Panc1 (cell line): ENCODE measurements at regions not wholly inside any gene's neighbourhood (a gene's known extent, or its start where the extent isn't known, plus 50 kb on each side); places are given as distances from the start of the nearest gene placed in this dataset.

ENCODE experiments used
- ATAC-seq: fragments of 200-7000 bp; cut with Tn5 transposase; 2 replicates; pipeline ENCODE4 v1.9.1; 2020; ENCODE audit warnings: mild to moderate bottlenecking, moderate library complexity
- BruUV-seq: library from RNA; stranded (reverse); fragments of 400-500 nt; replicated peaks from 2 replicates; lab custom pipeline; 2021; lab: Mats Ljungman, UMichigan
- CTCF ChIA-PET: fragments of 300-600 bp; sonication (Branson Sonifier 250); formaldehyde crosslinking; loops from one replicate; lab custom pipeline; 2022; ENCODE audit warnings: antibody characterized with exemption; lab: Charles Lee
- POLR2A ChIA-PET: fragments of 300-600 bp; sonication (Branson Sonifier 250); formaldehyde crosslinking; loops from one replicate; lab custom pipeline; 2022; ENCODE audit warnings: antibody characterized with exemption; lab: Charles Lee
- DNase-seq: peaks from one replicate; pipeline ENCODE4 v3.0.0-alpha.2; 2010; ENCODE audit warnings: low read depth, low spot score
- H3K27ac ChIP-seq: 2 replicates; pipeline ENCODE4 v1.5.1; 2011; ENCODE audit warnings: mild to moderate bottlenecking, low read length, inconsistent platforms
- H3K27me3 ChIP-seq: fragments of 200-500 bp; sonication (Bioruptor generic); 2 replicates; pipeline ENCODE4 v1.6.0; 2014; ENCODE audit warnings: low read length, inconsistent platforms; ENCODE audit not compliant: control insufficient read depth, insufficient read depth
- H3K36me3 ChIP-seq: fragments of 200-500 bp; sonication (Bioruptor generic); 2 replicates; pipeline ENCODE4 v1.5.1; 2014; ENCODE audit warnings: inconsistent platforms, mild to moderate bottlenecking, low read length, moderate library complexity; ENCODE audit not compliant: control insufficient read depth, insufficient read depth
- H3K4me1 ChIP-seq: 2 replicates; pipeline ENCODE4 v1.5.1; 2011; ENCODE audit warnings: inconsistent platforms, mild to moderate bottlenecking, low read length, moderate library complexity; ENCODE audit not compliant: control insufficient read depth, insufficient read depth
- H3K4me3 ChIP-seq, 2 experiments: 2 replicates each; pipeline ENCODE4 v1.5.1; 2011 to 2012; ENCODE audit warnings: low read depth in 2 of 2, low read length in 2 of 2, mild to moderate bottlenecking in 2 of 2, inconsistent platforms in 1 of 2, moderate library complexity in 1 of 2
- H3K9me3 ChIP-seq: fragments of 200-500 bp; sonication (Bioruptor generic); 2 replicates; pipeline ENCODE4 v1.5.1; 2014; ENCODE audit warnings: low read depth, mild to moderate bottlenecking, inconsistent platforms, low read length, moderate library complexity; ENCODE audit not compliant: control insufficient read depth, insufficient read depth
- CTCF ChIP-seq: fragments of 450-650 bp; IDR thresholded peaks from 2 replicates; pipeline ENCODE4 v1.5.1; 2017; ENCODE audit warnings: mild to moderate bottlenecking
- POLR2AphosphoS5 ChIP-seq: IDR thresholded peaks from 2 replicates; pipeline ENCODE4 v1.6.1; 2012; ENCODE audit warnings: mild to moderate bottlenecking, low read depth, low read length, moderate library complexity
- REST ChIP-seq, 2 experiments: IDR thresholded peaks; 2 replicates each; pipeline ENCODE4 v1.6.1; 2011 to 2012; ENCODE audit warnings: low read depth in 2 of 2, control low read depth in 1 of 2, low read length in 1 of 2, mild to moderate bottlenecking in 1 of 2, moderate library complexity in 1 of 2; ENCODE audit not compliant: insufficient read depth in 1 of 2
- SIN3A ChIP-seq: IDR thresholded peaks from 2 replicates; pipeline ENCODE4 v1.6.1; 2012; ENCODE audit warnings: low read depth, mild to moderate bottlenecking, low read length, moderate library complexity, borderline replicate concordance; ENCODE audit not compliant: insufficient read depth
- TCF7L2 ChIP-seq: IDR thresholded peaks from 2 replicates; pipeline ENCODE4 v1.6.1; 2011; ENCODE audit warnings: mild to moderate bottlenecking, low read depth, low read length, inconsistent platforms
- in situ Hi-C: cut with HindIII; loops from 2 replicates; pipeline ENCODE4 v1.10.0; 2016; ENCODE audit warnings: low sequenced_read_pairs, low pct_unique_long_range_greater_than_20kb
- intact Hi-C: fragments of 100-400 bp; cut with micrococcal nuclease; formaldehyde crosslinking; loops from one replicate; pipeline ENCODE4 v1.10.0; 2022; ENCODE audit not compliant: unreplicated experiment

GRCh38 chr14:55900749-55901148, 217.5 kb upstream of the PELI2 start:
- Histone ChIP-seq H3K4me1 (no peaks in the 10 kb centered on the region), H3K9me3 (no peaks in the 10 kb centered on the region), H3K4me3 (no peak overlapping the region), H3K36me3 (no peaks in the 10 kb centered on the region), H3K27me3 (no peaks in the 10 kb centered on the region), H3K27ac (no peak overlapping the region)
- in situ Hi-C loops, result no loop called here
- no TSS peak for BruUV-seq
- no peak for TF ChIP-seq CTCF
- no peak for TF ChIP-seq POLR2AphosphoS5
- no peak for TF ChIP-seq TCF7L2
- no peak for TF ChIP-seq SIN3A
- TF ChIP-seq REST (IDR thresholded peaks at IDR 0.05; ENCODE audit: insufficient read depth in 1 of 2, low read depth in 2 of 2, low read length in 1 of 2), result no peak
- ChIA-PET POLR2A (no interaction called here), CTCF (no interaction called here)
- ATAC-seq, result no peak
- intact Hi-C loops, result no loop called here
- no peak for DNase-seq

- TF ChIP-seq CTCF, result no peak
- TF ChIP-seq REST (IDR thresholded peaks at IDR 0.05; ENCODE audit: insufficient read depth in 1 of 2, low read depth in 2 of 2, low read length in 1 of 2), result no peak
- TF ChIP-seq TCF7L2, result no peak
- TF ChIP-seq POLR2AphosphoS5, result no peak
- no peak for TF ChIP-seq SIN3A
- Histone ChIP-seq H3K27me3 (no peaks in the 10 kb centered on the region), H3K9me3 (no peaks in the 10 kb centered on the region), H3K36me3 (no peaks in the 10 kb centered on the region), H3K4me1 (no peaks in the 10 kb centered on the region), H3K27ac (no peak overlapping the region), H3K4me3 (no peak overlapping the region)
- CTCF ChIA-PET, result no interaction called here
- DNase-seq (no peak), ATAC-seq (no peak)
- in situ Hi-C loops (no loop called here), intact Hi-C loops (no loop called here)
- POLR2A ChIA-PET, result no interaction called here
- no TSS peak for BruUV-seq
These were observed 216.9 kb upstream of the PELI2 start for GRCh38 chr14:55901291-55901690.
